ENCODE measurements at regions not wholly inside any gene's neighbourhood (a gene's known extent, or its start where the extent isn't known, plus 50 kb on each side); places are given as distances from the start of the nearest gene placed in this dataset.
"Not testable (repeated sequence)": the region's sequence is repeated elsewhere in the genome, so short reads cannot be mapped to it uniquely, and the experiment has no call there.

DNA sequence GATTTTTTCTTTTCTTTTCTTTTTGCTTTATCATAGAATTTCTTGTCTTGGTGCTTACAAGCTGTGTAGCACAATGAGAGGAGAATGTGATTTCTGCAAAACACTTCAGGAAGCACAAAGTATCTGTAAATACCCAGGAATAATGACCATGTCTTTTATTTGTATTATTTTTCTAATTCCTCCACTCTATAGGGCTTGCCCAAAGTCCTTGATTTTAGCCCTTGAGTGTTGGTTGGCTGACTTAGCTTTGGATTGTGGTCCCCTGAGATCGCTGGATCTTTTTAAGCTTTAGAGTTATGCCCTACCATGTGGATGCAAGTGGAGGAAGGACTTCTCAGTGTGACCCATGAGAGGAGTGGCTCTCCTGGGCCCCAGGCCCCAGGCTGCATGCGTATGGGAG is 52.2 kb downstream of the HOXC4 start:
- DNase-seq (ENCODE audit: low spot score), result not testable (repeated sequence)

DNA sequence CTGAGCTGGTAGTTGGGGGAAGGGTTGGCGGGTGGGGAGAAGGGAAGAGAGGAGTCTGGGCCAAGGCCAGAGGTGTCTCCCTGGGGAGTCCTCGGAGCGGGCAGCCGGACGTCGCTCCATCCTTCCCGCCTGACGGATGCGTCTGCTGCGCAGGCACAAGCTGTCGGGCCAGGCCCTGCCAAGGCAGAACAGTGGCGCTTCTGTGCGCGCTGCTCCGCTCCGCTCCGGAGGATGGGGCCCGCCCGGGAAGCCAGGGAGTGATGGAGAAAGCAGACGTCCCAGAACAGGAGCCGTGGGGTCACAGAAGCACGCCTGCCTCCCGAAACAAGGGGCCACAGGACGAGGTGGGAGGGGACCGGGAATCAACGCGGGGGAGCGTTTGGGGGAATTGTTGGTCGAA is 52.6 kb downstream of the HOXC4 start:
- not testable (repeated sequence) for DNase-seq (ENCODE audit: low spot score)

DNA sequence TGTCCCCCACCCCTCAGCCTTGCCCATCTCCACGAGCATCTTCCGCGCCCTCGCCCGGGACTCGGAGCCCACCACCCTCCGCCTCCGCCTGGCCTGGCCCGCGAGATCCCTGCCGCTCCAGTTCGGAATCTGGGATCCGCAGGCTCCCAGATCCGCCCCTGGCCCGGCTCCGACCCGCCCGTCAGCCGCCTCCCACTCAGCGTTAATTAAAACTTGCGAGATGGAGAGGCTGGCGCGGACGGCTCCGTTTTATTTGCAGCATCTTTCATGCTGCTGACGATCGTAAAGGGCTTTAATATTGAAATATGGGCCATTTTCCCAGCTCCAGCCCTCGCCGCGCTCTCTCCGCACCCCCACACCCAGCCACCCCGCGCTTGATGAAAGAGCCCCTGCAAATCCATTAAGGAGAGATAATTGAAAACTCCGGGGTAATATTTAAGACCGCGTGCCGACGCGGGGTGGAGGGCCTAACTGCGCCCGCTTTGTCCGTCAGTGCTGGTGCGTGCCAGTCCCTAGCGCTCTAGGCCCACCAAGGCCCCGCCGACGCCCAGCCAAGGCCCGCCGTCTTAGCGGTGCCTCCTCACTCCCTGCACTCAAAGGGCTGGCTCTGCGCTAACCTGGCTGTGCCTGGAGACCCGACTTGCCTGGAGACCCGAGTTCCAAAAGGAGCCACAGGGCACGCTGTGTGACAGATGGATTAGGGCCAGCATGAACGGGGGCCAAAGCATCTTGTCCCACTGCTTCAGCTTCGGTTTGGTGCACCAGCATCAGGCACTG is 53.4 kb downstream of the HOXC4 start:
- not testable (repeated sequence) for DNase-seq (ENCODE audit: low spot score)

DNA sequence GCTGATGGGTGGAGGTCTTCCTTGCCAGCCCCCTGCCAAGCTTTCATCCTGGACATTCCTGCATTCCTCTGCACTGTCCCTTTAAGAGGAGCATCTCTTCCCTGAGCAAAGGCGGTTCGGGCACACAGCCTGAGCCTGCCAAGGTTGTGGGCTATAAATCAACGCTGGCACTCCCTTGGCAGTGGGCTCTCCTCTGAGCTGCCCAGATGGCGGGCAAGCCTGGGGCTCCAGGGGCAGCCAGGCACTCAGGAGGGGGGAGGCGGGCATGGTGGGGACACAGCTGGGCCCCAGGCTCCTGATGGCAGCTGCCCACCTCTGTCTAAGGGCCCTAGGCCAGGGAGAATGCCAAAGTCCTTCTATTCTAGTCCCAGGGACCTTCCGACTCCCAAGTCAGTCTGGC is 58.7 kb downstream of the HOXC4 start:
- DNase-seq (ENCODE audit: low spot score), result not testable (repeated sequence)

DNA sequence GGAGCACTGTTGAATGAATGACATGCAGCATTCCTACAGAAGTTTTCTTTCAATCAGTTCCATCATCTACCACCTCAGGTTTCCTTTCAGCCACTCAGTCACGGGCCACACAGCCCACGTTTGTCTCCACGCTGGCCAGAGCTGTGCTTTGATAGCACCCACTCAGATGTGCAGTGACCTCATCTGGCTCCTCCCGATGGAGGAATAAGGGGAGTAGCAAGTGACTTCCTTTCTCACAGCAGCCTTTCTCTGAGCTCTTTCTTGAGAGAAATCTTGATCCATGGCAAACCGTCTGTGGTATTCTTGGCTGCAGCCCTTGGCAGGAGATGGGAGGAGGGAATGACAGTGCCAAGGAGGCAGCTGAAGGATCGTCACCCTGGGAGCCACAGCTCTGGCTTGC is 62.4 kb downstream of the HOXC4 start:
- peak; percentile 43 for DNase-seq (ENCODE audit: low spot score)

DNA sequence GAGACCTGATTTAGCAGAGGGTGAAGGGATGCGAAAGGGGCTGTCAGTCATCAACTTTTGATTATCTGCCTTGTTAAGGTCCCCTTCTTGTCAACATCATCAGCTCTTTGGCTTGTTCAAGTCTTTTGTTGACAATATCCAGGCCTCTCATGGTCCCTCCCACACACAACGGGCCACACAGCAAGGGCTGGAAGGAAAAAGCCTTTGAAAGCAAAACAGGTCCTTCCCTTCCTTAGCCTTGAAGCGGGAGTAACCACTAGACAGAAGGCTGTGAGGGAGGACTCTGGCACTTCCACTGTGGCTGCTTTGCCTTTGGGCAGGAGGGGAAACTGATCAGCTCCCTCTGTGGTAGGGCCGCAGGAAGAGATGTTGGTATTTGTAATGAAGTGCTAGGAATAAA is 63.8 kb downstream of the HOXC4 start:
- DNase-seq (ENCODE audit: low spot score), result not testable (repeated sequence)

DNA sequence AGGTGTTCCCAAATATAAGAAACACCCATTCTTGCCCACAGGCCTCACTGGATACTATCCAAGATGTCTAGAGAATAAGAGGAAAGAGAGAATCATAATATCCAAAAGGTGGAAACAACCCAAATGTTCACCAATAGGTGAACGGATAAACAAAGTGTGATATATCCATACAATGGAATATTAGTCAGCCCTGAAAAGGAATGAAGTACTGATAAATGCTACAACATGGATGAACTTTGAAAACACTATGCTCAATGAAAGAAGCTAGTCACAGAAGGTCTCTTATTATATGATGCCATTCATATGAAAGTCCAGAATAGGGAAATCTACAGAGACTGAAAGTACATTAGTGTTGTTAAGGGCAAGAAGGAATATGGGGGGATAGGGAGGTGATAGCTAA is 65.4 kb downstream of the HOXC4 start:
- not testable (repeated sequence) for DNase-seq (ENCODE audit: low spot score)

DNA sequence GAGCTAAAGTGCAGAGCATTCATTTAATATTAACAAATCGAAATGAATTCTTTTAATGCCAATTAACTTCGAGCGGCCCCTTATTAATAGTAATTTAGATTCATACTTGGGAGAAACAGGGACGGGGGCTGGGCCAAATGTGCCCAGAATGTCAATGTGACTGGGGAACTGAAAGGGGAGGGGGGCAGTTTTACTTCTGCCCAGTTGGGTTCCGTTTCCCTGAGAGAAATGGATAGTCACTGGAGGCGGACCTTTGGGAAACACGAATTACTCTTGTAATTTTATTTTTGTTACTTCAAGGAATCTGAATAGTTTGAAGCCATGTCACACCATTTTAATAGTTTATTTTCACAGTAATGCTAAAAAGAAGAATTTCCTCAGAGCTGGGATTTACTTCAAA is 64.8 kb downstream of the SMUG1 start:
- DNase-seq (ENCODE audit: low spot score), result not testable (repeated sequence)

DNA sequence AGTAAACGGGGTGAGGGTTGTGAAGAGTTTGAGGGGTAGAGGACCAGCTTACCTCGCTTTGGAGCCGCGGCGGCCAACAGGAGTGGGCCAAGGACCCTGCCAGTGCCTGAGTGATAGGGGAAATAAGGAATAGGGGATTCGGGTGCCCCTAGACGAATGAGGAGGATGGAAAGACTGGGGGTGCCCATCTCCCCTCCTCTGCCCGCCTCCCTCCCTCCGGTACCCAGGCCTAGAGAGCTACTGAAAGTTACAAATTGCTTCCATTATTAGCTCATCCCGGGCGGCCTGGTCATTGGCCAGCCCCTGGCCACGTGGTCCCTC is 63.1 kb downstream of the SMUG1 start:
- not testable (repeated sequence) for DNase-seq (ENCODE audit: low spot score)

DNA sequence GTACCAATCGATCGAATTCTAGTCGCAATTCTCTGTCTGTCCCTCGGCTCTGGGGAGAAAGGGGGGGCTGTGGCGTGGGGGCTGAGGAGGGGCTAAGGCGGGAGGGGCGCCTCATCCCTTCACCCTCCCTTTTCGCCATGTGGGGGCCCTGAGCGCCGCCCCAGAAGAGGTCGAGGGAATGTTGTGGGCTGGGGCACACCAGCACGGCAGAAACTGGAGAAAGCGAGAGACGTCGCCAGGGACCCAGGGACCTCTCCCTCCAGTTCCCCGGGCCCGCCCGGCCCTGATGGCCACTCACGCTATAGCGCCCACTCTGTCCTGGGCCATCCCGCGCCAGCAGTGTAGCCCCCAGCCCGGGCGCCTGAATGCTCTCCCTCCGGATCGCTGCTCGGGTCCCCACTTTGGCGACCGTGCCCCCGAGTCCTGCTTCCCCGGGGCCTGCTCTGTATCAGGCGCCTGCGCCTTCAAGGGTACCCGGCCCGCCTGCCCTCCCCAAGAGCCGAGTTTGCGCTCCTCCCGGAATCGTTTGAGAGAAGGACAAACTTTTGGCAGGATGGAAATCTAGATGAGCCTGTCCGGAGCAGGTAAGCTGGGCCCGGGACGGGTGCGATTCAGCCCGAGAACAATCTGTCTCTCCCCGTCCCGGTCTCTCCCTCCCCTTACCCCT is 62.6 kb downstream of the SMUG1 start:
- DNase-seq (ENCODE audit: low spot score), result peak; percentile 58

DNA sequence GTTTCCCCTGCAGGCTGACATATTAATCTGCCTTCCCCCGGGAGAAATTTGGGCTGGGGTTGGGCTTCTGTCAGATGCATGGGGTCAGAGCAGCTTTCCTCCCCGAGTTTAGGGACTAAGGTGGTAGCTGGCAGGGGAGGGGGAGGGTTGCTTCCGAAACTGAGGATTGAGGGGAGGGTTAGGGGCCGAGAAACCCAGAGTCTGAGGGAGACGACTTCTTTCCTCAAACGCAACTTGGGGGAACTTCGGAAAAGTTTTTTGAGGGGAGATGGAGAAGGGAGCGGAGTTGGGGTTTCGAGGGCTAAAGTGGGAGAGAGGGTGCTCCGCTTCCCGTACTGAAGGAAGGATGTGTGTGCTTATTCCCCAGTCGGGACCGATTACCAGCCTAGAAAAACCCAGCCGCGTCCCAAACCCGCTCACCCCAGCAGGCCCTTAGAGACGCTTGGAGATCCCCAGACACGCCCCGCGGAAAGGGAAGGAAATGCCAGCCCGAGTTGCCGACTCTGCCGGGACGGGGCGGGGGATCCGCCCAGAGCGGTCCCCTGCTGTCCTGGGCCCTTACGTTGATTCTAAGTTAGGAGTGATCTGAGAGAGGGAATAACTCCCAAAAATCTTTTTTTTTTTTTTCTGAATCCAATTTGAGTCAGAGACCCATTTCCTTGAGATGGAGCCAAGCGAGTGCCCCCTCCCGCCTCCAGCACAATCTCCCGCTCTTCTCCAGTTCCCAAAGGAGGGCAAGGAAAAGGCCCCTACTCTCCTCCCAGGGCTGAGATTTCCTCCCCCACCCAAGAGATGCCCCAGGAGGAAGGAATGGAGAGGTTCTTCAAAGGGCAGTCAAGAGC is 61.9 kb downstream of the SMUG1 start:
- DNase-seq (ENCODE audit: low spot score), result peak; percentile 89

DNA sequence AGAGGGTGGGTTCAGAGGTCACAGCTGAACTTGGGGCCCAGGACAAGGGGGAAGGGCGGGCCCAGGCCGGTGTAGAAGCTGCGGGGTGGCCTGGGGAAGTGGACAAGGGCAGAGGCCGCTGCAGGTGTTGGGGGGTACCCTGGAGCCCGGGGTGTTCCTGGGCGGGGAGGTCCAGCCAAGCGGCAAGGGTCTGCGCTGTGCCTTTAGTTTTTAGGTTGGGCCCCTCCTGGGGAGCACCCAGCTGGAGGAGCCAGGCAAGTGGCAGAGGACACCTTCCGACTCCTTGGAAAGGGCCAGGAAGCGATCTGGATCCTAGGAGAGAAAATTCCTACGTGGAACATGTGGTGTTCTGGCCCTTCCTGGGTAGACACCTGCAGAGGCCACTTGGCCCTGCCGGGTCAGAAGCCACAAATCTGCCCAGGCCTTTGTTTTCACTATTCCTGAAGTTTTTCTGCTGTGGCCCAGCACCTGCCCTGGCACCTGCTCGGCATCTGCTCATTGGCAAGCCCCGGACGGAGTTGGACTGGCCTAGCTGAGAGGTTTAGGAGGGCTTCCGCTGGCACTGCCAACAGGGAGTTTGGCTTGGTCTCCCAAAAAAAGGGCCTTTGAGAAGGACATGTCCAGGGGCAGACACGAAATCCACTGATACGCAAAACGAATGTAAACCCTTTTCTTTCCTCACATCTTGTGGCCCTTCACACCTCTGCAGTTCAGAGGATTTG is 61.1 kb downstream of the SMUG1 start:
- DNase-seq (ENCODE audit: low spot score), result no peak

DNA sequence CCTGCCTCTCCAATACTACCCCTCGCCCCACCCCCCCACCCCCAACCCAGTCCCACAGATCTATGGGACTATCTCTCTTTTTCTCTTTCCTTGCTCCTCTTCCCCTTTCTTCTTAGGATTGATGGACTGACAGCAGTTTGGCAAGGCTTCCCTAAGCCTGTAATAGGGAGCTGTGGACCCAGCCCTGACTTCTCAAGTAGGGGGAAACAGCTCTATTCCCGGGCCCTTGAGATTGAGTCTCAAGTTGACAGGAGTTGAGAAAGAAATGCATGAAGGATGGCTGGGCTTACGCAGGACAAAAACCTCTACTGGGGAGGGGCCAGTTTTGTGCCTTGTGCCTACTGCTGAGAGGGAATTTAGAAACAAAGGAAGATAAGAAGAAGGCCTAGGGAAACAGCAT is 60.4 kb downstream of the SMUG1 start:
- DNase-seq (ENCODE audit: low spot score), result no peak

DNA sequence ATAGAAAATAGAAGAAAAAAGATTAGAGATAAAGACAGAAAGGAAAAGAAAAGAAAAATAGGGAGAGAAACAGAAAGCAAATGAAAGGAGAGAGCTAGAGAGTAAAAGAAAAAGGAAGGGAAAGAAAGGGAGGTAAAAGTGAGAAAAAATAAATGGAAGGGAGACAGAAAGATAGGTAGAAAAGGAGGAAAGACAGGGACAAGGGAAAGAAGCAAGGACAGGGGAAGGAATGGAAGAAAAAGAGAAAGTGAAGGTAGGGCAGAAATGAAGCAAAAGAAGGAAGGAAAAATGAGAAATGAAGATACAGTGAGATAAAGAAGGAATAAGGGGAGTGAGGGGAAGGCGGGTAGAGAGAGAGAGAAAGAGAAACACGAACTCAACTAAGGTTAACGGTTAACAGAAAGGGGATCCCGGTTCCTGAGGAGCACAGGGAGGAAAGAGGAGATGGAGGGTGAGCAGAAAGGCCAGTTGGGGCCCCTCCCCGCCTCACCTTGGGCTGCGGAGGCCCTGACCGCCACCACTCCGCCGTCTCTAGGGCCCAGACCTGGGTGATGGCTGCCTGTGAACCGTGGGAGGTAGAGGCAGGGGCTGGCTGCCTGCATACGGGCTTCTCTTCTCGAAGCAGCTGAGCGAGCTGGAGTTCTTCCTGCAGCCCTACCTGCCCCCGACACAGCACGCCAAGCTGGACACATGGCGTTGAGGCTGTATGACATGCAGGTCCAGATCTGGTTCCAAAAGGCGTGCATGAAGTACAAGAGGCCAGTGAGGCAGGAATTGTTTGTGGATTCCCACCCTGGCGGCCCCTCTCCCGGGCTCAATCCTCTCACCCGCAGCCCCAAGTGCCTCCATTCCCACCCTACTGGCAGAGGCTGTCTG is 59.5 kb downstream of the SMUG1 start:
- DNase-seq (ENCODE audit: low spot score), result no peak
